H9 (cell line): ENCODE measurements at regions not wholly inside any gene's neighbourhood (a gene's known extent, or its start where the extent isn't known, plus 50 kb on each side); places are given as distances from the start of the nearest gene placed in this dataset.

ENCODE experiments used
- DNase-seq: peaks from one replicate; pipeline ENCODE4 v3.0.0-alpha.2; 2017
- H2AFZ ChIP-seq: one replicate; pipeline ENCODE4 v1.6.1; 2013; ENCODE audit warnings: mild to moderate bottlenecking, low read length, control low read depth, moderate library complexity
- H2AK5ac ChIP-seq: 2 replicates; pipeline ENCODE4 v1.6.1; 2013; ENCODE audit warnings: low read length, control low read depth, mixed read lengths; ENCODE audit not compliant: insufficient read length
- H2BK120ac ChIP-seq: one replicate; pipeline ENCODE4 v1.6.1; 2013; ENCODE audit warnings: low read depth, mild to moderate bottlenecking, low read length, control low read depth, inconsistent platforms; ENCODE audit not compliant: poor library complexity, severe bottlenecking
- H2BK12ac ChIP-seq: 2 replicates; pipeline ENCODE4 v1.6.1; 2013; ENCODE audit warnings: low read length, control low read depth, mixed read lengths, low read depth; ENCODE audit not compliant: insufficient read length
- H2BK15ac ChIP-seq: 2 replicates; pipeline ENCODE4 v1.6.1; 2013; ENCODE audit warnings: low read depth, low read length, control low read depth
- H2BK20ac ChIP-seq: one replicate; pipeline ENCODE4 v1.6.1; 2013; ENCODE audit warnings: low read depth, mild to moderate bottlenecking, low read length, control low read depth, inconsistent platforms; ENCODE audit not compliant: poor library complexity, severe bottlenecking
- H2BK5ac ChIP-seq: 2 replicates; pipeline ENCODE4 v1.6.1; 2013; ENCODE audit warnings: low read length, control low read depth, mixed read lengths; ENCODE audit not compliant: insufficient read length
- H3K14ac ChIP-seq: 2 replicates; pipeline ENCODE4 v1.6.1; 2013; ENCODE audit warnings: low read length, control low read depth; ENCODE audit not compliant: insufficient read depth
- H3K18ac ChIP-seq: 2 replicates; pipeline ENCODE4 v1.6.1; 2013; ENCODE audit warnings: low read depth, mild to moderate bottlenecking, mixed read lengths, low read length, control low read depth; ENCODE audit not compliant: insufficient read length
- H3K23ac ChIP-seq: 2 replicates; pipeline ENCODE4 v1.6.1; 2013; ENCODE audit warnings: low read length, control low read depth, mixed read lengths, low read depth; ENCODE audit not compliant: insufficient read length
- H3K23me2 ChIP-seq: 2 replicates; pipeline ENCODE4 v1.6.1; 2013; ENCODE audit warnings: low read depth, mild to moderate bottlenecking, mixed read lengths, low read length, control low read depth; ENCODE audit not compliant: insufficient read length, poor library complexity, severe bottlenecking
- H3K27ac ChIP-seq: 2 replicates; pipeline ENCODE4 v1.5.1; 2013; ENCODE audit warnings: low read length, control low read depth, mixed read lengths, low read depth; ENCODE audit not compliant: insufficient read length
- H3K27me3 ChIP-seq: 2 replicates; pipeline ENCODE4 v1.6.1; 2013; ENCODE audit warnings: low read length, control low read depth, inconsistent platforms; ENCODE audit not compliant: insufficient read depth
- H3K4ac ChIP-seq: 2 replicates; pipeline ENCODE4 v1.6.1; 2013; ENCODE audit warnings: low read depth, mild to moderate bottlenecking, control low read depth, inconsistent platforms, low read length, moderate library complexity
- H3K4me1 ChIP-seq: 2 replicates; pipeline ENCODE4 v1.6.1; 2013; ENCODE audit warnings: low read length, control low read depth, inconsistent platforms; ENCODE audit not compliant: insufficient read depth
- H3K4me2 ChIP-seq: 2 replicates; pipeline ENCODE4 v1.6.1; 2013; ENCODE audit warnings: low read length, control low read depth, mixed read lengths; ENCODE audit not compliant: insufficient read length, insufficient read depth
- H3K56ac ChIP-seq: 2 replicates; pipeline ENCODE4 v1.6.1; 2013; ENCODE audit warnings: low read depth, mild to moderate bottlenecking, mixed read lengths, low read length, control low read depth; ENCODE audit not compliant: insufficient read length
- H3K79me1 ChIP-seq: 2 replicates; pipeline ENCODE4 v1.6.1; 2013; ENCODE audit warnings: low read depth, mild to moderate bottlenecking, moderate library complexity, low read length, control low read depth, inconsistent platforms; ENCODE audit not compliant: insufficient read depth, poor library complexity, severe bottlenecking
- H3K79me2 ChIP-seq: 2 replicates; pipeline ENCODE4 v1.6.1; 2013; ENCODE audit warnings: low read length, control low read depth, inconsistent platforms; ENCODE audit not compliant: insufficient read depth
- H3K9ac ChIP-seq: 2 replicates; pipeline ENCODE4 v1.6.1; 2013; ENCODE audit warnings: low read length, control low read depth, mixed read lengths; ENCODE audit not compliant: insufficient read length; ENCODE audit errors: extremely low read depth
- H3K9me3 ChIP-seq: one replicate; pipeline ENCODE4 v1.6.1; 2013; ENCODE audit warnings: low read depth, low read length, inconsistent platforms; ENCODE audit not compliant: control insufficient read depth
- H3T11ph ChIP-seq: one replicate; pipeline ENCODE4 v1.6.1; 2013; ENCODE audit warnings: mild to moderate bottlenecking, low read length, control low read depth, inconsistent platforms
- H4K20me1 ChIP-seq: one replicate; pipeline ENCODE4 v1.6.1; 2013; ENCODE audit not compliant: control insufficient read depth, insufficient read length, insufficient read depth
- H4K5ac ChIP-seq: 2 replicates; pipeline ENCODE4 v1.6.1; 2013; ENCODE audit warnings: low read depth, mild to moderate bottlenecking, mixed read lengths, low read length, control low read depth; ENCODE audit not compliant: insufficient read length
- H4K8ac ChIP-seq: replicated peaks from 2 replicates; pipeline ENCODE4 v1.6.1; 2013; ENCODE audit warnings: low read length, control low read depth, mixed read lengths, low read depth; ENCODE audit not compliant: insufficient read length
- H4K91ac ChIP-seq: 2 replicates; pipeline ENCODE4 v1.6.1; 2013; ENCODE audit warnings: low read depth, mild to moderate bottlenecking, moderate library complexity, mixed read lengths, low read length, control low read depth; ENCODE audit not compliant: insufficient read length
- H3K27ac Mint-ChIP-seq, 3 experiments: 2 replicates in 2 of 3; 3 replicates in 1 of 3; pipeline ENCODE4 v1.8.0; 2020 to 2021; ENCODE audit warnings: mixed read lengths in 3 of 3, mild to moderate bottlenecking in 1 of 3, moderate library complexity in 1 of 3
- H3K27me3 Mint-ChIP-seq: 2 replicates; pipeline ENCODE4 v1.8.0; 2021; ENCODE audit warnings: low read depth, mild to moderate bottlenecking, moderate library complexity, mixed read lengths
- H3K36me3 Mint-ChIP-seq, 3 experiments: 2 replicates in 2 of 3; 3 replicates in 1 of 3; pipeline ENCODE4 v1.8.0; 2020 to 2021; ENCODE audit warnings: low read depth in 3 of 3, mixed read lengths in 3 of 3; ENCODE audit not compliant: insufficient read depth in 1 of 3
- H3K4me1 Mint-ChIP-seq, 2 experiments: 2 replicates each; pipeline ENCODE4 v1.8.0; 2020; ENCODE audit warnings: mixed read lengths in 2 of 2
- H3K4me3 Mint-ChIP-seq, 2 experiments: 2 replicates in 1 of 2; 3 replicates in 1 of 2; pipeline ENCODE4 v1.8.0; 2020 to 2021; ENCODE audit warnings: mild to moderate bottlenecking in 2 of 2, mixed read lengths in 2 of 2, moderate library complexity in 1 of 2
- H3K9me3 Mint-ChIP-seq, 2 experiments: 2 replicates in 1 of 2; 3 replicates in 1 of 2; pipeline ENCODE4 v1.8.0; 2020; ENCODE audit warnings: mild to moderate bottlenecking in 2 of 2, mixed read lengths in 2 of 2, moderate library complexity in 1 of 2
- WGBS: extraction: QIAGEN DNeasy Blood & Tissue Kit; methylation state at CpG from one replicate; pipeline ENCODE4 v1.1.7; 2013; ENCODE audit warnings: missing lambda C conversion rate, low lambda C conversion rate, mixed read lengths; ENCODE audit not compliant: insufficient read length; ENCODE audit errors: extremely low coverage; 5-methylcytosine and 5-hydroxymethylcytosine counted together
- TF ChIP-seq, protein P1 (sequence below): fragments of 200-600 bp; sonication (generic); conservative IDR thresholded peaks from 3 replicates; pipeline ENCODE4 v1.8.0; 2021; ENCODE audit warnings: antibody characterized with exemption, mild to moderate bottlenecking

DNA sequence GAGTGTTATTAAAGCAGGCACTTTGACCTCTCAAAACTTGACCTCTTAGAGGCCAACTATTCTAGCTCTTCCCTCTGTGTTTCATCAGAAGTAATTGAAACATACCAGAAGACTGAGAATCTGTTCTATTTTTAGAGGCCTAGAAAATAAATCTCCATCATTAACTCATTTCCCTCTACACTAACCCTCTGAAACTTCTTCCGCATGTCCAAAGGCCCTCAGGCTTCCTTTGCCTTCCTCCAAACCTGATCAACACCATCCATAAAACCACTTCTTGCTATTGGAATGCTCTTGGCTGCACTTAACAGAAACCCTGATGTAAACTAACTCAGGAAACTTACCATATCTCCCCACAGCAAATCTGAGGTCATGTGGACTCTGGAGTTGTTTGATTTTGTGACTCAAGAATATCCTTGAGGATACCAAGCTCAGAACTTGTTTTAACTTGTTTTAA lies 196.4 kb downstream of the RPAP3 start:
- Histone ChIP-seq H3K18ac (no peak overlapping the region), H4K5ac (no peak overlapping the region), H3K14ac (no peak overlapping the region), H3K9ac (no peak overlapping the region), H4K91ac (no peak overlapping the region), H3K9me3 (no peaks in the 10 kb centered on the region), H3K27ac (no peak overlapping the region), H2BK15ac (no peak overlapping the region), H3K4me1 (no peaks in the 10 kb centered on the region), H2BK120ac (no peak overlapping the region), H3K79me2 (no peaks in the 10 kb centered on the region), H3K27me3 (no peaks in the 10 kb centered on the region), H4K8ac (no peak overlapping the region), H2AFZ (no peak overlapping the region), H2BK20ac (no peak overlapping the region), H3K4ac (no peak overlapping the region), H2BK12ac (no peak overlapping the region), H3T11ph (no peak overlapping the region), H3K56ac (no peak overlapping the region), H2BK5ac (no peak overlapping the region), H2AK5ac (no peak overlapping the region), H3K79me1 (no peaks in the 10 kb centered on the region), H4K20me1 (no peaks in the 10 kb centered on the region), H3K23ac (no peak overlapping the region), H3K4me2 (no peak overlapping the region), H3K23me2 (no peaks in the 10 kb centered on the region)
- no peak for DNase-seq
- H3K27me3 Mint-ChIP-seq: no peaks in the 10 kb centered on the region
- H3K9me3 Mint-ChIP-seq: peaks cover 30 to 32% of the 10 kb centered on the region in 2 experiments
- no peaks in the 10 kb centered on the region; a peak in 1 of 7 replicates for H3K36me3 Mint-ChIP-seq
- TF ChIP-seq, protein P1, sequence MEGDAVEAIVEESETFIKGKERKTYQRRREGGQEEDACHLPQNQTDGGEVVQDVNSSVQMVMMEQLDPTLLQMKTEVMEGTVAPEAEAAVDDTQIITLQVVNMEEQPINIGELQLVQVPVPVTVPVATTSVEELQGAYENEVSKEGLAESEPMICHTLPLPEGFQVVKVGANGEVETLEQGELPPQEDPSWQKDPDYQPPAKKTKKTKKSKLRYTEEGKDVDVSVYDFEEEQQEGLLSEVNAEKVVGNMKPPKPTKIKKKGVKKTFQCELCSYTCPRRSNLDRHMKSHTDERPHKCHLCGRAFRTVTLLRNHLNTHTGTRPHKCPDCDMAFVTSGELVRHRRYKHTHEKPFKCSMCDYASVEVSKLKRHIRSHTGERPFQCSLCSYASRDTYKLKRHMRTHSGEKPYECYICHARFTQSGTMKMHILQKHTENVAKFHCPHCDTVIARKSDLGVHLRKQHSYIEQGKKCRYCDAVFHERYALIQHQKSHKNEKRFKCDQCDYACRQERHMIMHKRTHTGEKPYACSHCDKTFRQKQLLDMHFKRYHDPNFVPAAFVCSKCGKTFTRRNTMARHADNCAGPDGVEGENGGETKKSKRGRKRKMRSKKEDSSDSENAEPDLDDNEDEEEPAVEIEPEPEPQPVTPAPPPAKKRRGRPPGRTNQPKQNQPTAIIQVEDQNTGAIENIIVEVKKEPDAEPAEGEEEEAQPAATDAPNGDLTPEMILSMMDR: no peak
- WGBS: no CpG with 5 or more reads among the region's 1 CpG
- no peak overlapping the region for H3K27ac Mint-ChIP-seq
- H3K4me1 Mint-ChIP-seq: no peaks in the 10 kb centered on the region
- H3K4me3 Mint-ChIP-seq: no peak overlapping the region
